HuH-7 (cell line): ENCODE measurements at regions not wholly inside any gene's neighbourhood (a gene's known extent, or its start where the extent isn't known, plus 50 kb on each side); places are given as distances from the start of the nearest gene placed in this dataset.

Experiments
- DNase-seq: peaks from one replicate; pipeline ENCODE4 v3.0.0; 2011; ENCODE audit warnings: low spot score

- no peak for DNase-seq
Measured at GRCh38 chr17:13405080-13405479, 196.6 kb downstream of the HS3ST3A1 start.

GRCh38 chr17:13403982-13404946, 197.5 kb downstream of the HS3ST3A1 start:
- DNase-seq, result no peak

- DNase-seq, result no peak
Measured at GRCh38 chr17:13400491-13400890, 201.2 kb downstream of the HS3ST3A1 start.

- DNase-seq, result no peak
Measured at GRCh38 chr17:13398853-13399252, 202.9 kb downstream of the HS3ST3A1 start.

GRCh38 chr17:13398091-13398490, 203.6 kb downstream of the HS3ST3A1 start:
- no peak for DNase-seq

- DNase-seq, result no peak
Measured at GRCh38 chr17:13395862-13396261, 205.9 kb downstream of the HS3ST3A1 start.

- no peak for DNase-seq
Measured at GRCh38 chr17:13395346-13395745, 206.4 kb downstream of the HS3ST3A1 start.

GRCh38 chr17:13393841-13394710, 207.7 kb downstream of the HS3ST3A1 start:
- DNase-seq, result no peak

GRCh38 chr17:13387952-13388351, 213.8 kb downstream of the HS3ST3A1 start:
- no peak for DNase-seq

- no peak for DNase-seq
Measured at GRCh38 chr17:13387236-13387635, 214.5 kb downstream of the HS3ST3A1 start.

- no peak for DNase-seq
Measured at GRCh38 chr17:13385481-13385911, 216.2 kb downstream of the HS3ST3A1 start.

GRCh38 chr17:13384626-13385025, 217.1 kb downstream of the HS3ST3A1 start:
- DNase-seq, result no peak

- DNase-seq, result no peak
Measured at GRCh38 chr17:13378361-13378760, 223.4 kb downstream of the HS3ST3A1 start.

- DNase-seq, result no peak
Measured at GRCh38 chr17:13374203-13375143, 227.3 kb downstream of the HS3ST3A1 start.

- no peak for DNase-seq
Measured at GRCh38 chr17:13372432-13372831, 229.3 kb downstream of the HS3ST3A1 start.

GRCh38 chr17:13367154-13367553, 234.6 kb downstream of the HS3ST3A1 start:
- no peak for DNase-seq

- DNase-seq, result no peak
Measured at GRCh38 chr17:13365331-13365730, 236.4 kb downstream of the HS3ST3A1 start.

- DNase-seq, result no peak
Measured at GRCh38 chr17:13363771-13364170, 238.0 kb downstream of the HS3ST3A1 start.

GRCh38 chr17:13362341-13363122, 239.2 kb downstream of the HS3ST3A1 start:
- no peak for DNase-seq

GRCh38 chr17:13359774-13360173, 242.0 kb downstream of the HS3ST3A1 start:
- no peak for DNase-seq

- DNase-seq, result no peak
Measured at GRCh38 chr17:13355054-13355453, 246.7 kb downstream of the HS3ST3A1 start.
